ENCODE measurements at regions not wholly inside any gene's neighbourhood (a gene's known extent, or its start where the extent isn't known, plus 50 kb on each side); places are given as distances from the start of the nearest gene placed in this dataset.

- no peak for FAIRE-seq
- no peak for DNase-seq (ENCODE audit: insufficient read length)
- TF ChIP-seq POLR2A (IDR thresholded peaks at IDR 0.05; ENCODE audit: low read depth, low read length): no peak
- TF ChIP-seq POLR2AphosphoS5 (IDR thresholded peaks at IDR 0.05; ENCODE audit: low read depth, low read length): no peak
- TF ChIP-seq TAF1 (IDR thresholded peaks at IDR 0.05; ENCODE audit: borderline replicate concordance, low read depth, low read length): no peak
These were observed 135.0 kb upstream of the TMEM72 start for GRCh38 chr10:44776181-44776580.

- TF ChIP-seq POLR2A (IDR thresholded peaks at IDR 0.05; ENCODE audit: low read depth, low read length) (no peak), TAF1 (IDR thresholded peaks at IDR 0.05; ENCODE audit: borderline replicate concordance, low read depth, low read length) (no peak), POLR2AphosphoS5 (IDR thresholded peaks at IDR 0.05; ENCODE audit: low read depth, low read length) (no peak)
- DNase-seq (ENCODE audit: insufficient read length): no peak
- no peak for FAIRE-seq
These were observed 131.6 kb upstream of the TMEM72 start for GRCh38 chr10:44779511-44779910.

GRCh38 chr10:44780426-44780825, 130.7 kb upstream of the TMEM72 start:
- DNase-seq (ENCODE audit: insufficient read length): no peak
- no peak for FAIRE-seq
- TF ChIP-seq TAF1 (IDR thresholded peaks at IDR 0.05; ENCODE audit: borderline replicate concordance, low read depth, low read length) (no peak), POLR2AphosphoS5 (IDR thresholded peaks at IDR 0.05; ENCODE audit: low read depth, low read length) (no peak), POLR2A (IDR thresholded peaks at IDR 0.05; ENCODE audit: low read depth, low read length) (no peak)

GRCh38 chr10:44781131-44781530, 130.0 kb upstream of the TMEM72 start:
- TF ChIP-seq POLR2AphosphoS5 (IDR thresholded peaks at IDR 0.05; ENCODE audit: low read depth, low read length): no peak
- TF ChIP-seq TAF1 (IDR thresholded peaks at IDR 0.05; ENCODE audit: borderline replicate concordance, low read depth, low read length): no peak
- TF ChIP-seq POLR2A (IDR thresholded peaks at IDR 0.05; ENCODE audit: low read depth, low read length): no peak
- DNase-seq (ENCODE audit: insufficient read length) (no peak), FAIRE-seq (no peak)

- DNase-seq (ENCODE audit: insufficient read length): no peak
- FAIRE-seq: no peak
- TF ChIP-seq POLR2A (IDR thresholded peaks at IDR 0.05; ENCODE audit: low read depth, low read length) (no peak), POLR2AphosphoS5 (IDR thresholded peaks at IDR 0.05; ENCODE audit: low read depth, low read length) (no peak), TAF1 (IDR thresholded peaks at IDR 0.05; ENCODE audit: borderline replicate concordance, low read depth, low read length) (no peak)
These were observed 124.8 kb upstream of the TMEM72 start for GRCh38 chr10:44786286-44786850.

GRCh38 chr10:44787480-44788075, 123.6 kb upstream of the TMEM72 start:
- FAIRE-seq: no peak
- TF ChIP-seq TAF1 (IDR thresholded peaks at IDR 0.05; ENCODE audit: borderline replicate concordance, low read depth, low read length) (no peak), POLR2A (IDR thresholded peaks at IDR 0.05; ENCODE audit: low read depth, low read length) (no peak), POLR2AphosphoS5 (IDR thresholded peaks at IDR 0.05; ENCODE audit: low read depth, low read length) (no peak)
- DNase-seq (ENCODE audit: insufficient read length): no peak

- FAIRE-seq (no peak), DNase-seq (ENCODE audit: insufficient read length) (no peak)
- TF ChIP-seq TAF1 (IDR thresholded peaks at IDR 0.05; ENCODE audit: borderline replicate concordance, low read depth, low read length) (no peak), POLR2A (IDR thresholded peaks at IDR 0.05; ENCODE audit: low read depth, low read length) (no peak), POLR2AphosphoS5 (IDR thresholded peaks at IDR 0.05; ENCODE audit: low read depth, low read length) (no peak)
These were observed 122.7 kb upstream of the TMEM72 start for GRCh38 chr10:44788147-44789129.

- no peak for DNase-seq (ENCODE audit: insufficient read length)
- TF ChIP-seq POLR2A (IDR thresholded peaks at IDR 0.05; ENCODE audit: low read depth, low read length): no peak
- no peak for TF ChIP-seq TAF1 (IDR thresholded peaks at IDR 0.05; ENCODE audit: borderline replicate concordance, low read depth, low read length)
- TF ChIP-seq POLR2AphosphoS5 (IDR thresholded peaks at IDR 0.05; ENCODE audit: low read depth, low read length): no peak
These were observed 118.9 kb upstream of the TMEM72 start for GRCh38 chr10:44792119-44792775.

GRCh38 chr10:44799966-44800365, 111.2 kb upstream of the TMEM72 start:
- FAIRE-seq (no peak), DNase-seq (ENCODE audit: insufficient read length) (no peak)
- no peak for TF ChIP-seq TAF1 (IDR thresholded peaks at IDR 0.05; ENCODE audit: borderline replicate concordance, low read depth, low read length)
- TF ChIP-seq POLR2AphosphoS5 (IDR thresholded peaks at IDR 0.05; ENCODE audit: low read depth, low read length): no peak
- TF ChIP-seq POLR2A (IDR thresholded peaks at IDR 0.05; ENCODE audit: low read depth, low read length): no peak

More at GRCh38 chr10:44792119-44792775, 118.9 kb upstream of the TMEM72 start:
- no peak for FAIRE-seq

GRCh38 chr10:44801383-44802327, 109.5 kb upstream of the TMEM72 start:
- DNase-seq (ENCODE audit: insufficient read length) (no peak), FAIRE-seq (no peak)

More at GRCh38 chr10:44801383-44802327, 109.5 kb upstream of the TMEM72 start:
- no peak for TF ChIP-seq POLR2A (IDR thresholded peaks at IDR 0.05; ENCODE audit: low read depth, low read length)
- TF ChIP-seq TAF1 (IDR thresholded peaks at IDR 0.05; ENCODE audit: borderline replicate concordance, low read depth, low read length): no peak
